Adrenal gland (tissue), 9 donors: ENCODE measurements at regions not wholly inside any gene's neighbourhood (a gene's known extent, or its start where the extent isn't known, plus 50 kb on each side); places are given as distances from the start of the nearest gene placed in this dataset.

Source experiments
- DNase-seq, 7 donors: peaks; one replicate each; pipeline ENCODE4 v3.0.0-alpha.2; 2019 to 2020
- H3K27ac ChIP-seq, 5 donors: fragments of 200-600 bp; sonication (generic) in 4 of 5; 1 replicate in 3 of 5; 2 replicates in 2 of 5; pipeline versions ENCODE4 v1.5.1 to v1.8.0; 2016 to 2020; ENCODE audit warnings: mild to moderate bottlenecking in 1 of 5
- H3K27me3 ChIP-seq: fragments of 200-600 bp; 2 replicates; pipeline ENCODE4 v1.8.0; 2021
- H3K36me3 ChIP-seq, 2 donors: fragments of 200-600 bp; replicated peaks in 1 of 2; 1 replicate in 1 of 2; 2 replicates in 1 of 2; pipeline versions ENCODE4 v1.5.1 to v1.8.0; 2018 to 2022
- H3K4me1 ChIP-seq, 2 donors: fragments of 200-600 bp; replicated peaks in 1 of 2; 1 replicate in 1 of 2; 2 replicates in 1 of 2; pipeline versions ENCODE4 v1.5.1 to v1.8.0; 2018 to 2021
- H3K4me3 ChIP-seq, 4 donors: fragments of 200-600 bp; sonication (generic) in 3 of 4; one replicate each; pipeline ENCODE4 v1.5.1; 2016 to 2018
- H3K9me3 ChIP-seq, 3 donors: fragments of 200-600 bp; sonication (generic) in 1 of 3; replicated peaks in 1 of 3; 1 replicate in 2 of 3; 2 replicates in 1 of 3; pipeline versions ENCODE4 v1.5.1 to v1.8.0; 2016 to 2021
- POLR2A ChIP-seq, 2 donors: fragments of 450-650 bp; IDR thresholded peaks; one replicate each; pipeline ENCODE4 v1.6.1; 2017; ENCODE audit warnings: antibody characterized with exemption in 2 of 2, mild to moderate bottlenecking in 2 of 2, moderate library complexity in 1 of 2
- WGBS, 4 donors: extraction: QIAGEN DNeasy Blood & Tissue Kit in 2 of 4; methylation state at CpG; one replicate each; pipeline versions ENCODE4 v1.1.5 to v1.1.7; 2013 to 2017; 5-methylcytosine and 5-hydroxymethylcytosine counted together
- intact Hi-C, 2 donors: fragments of 100-400 bp; cut with DNase I; formaldehyde crosslinking; loops; one replicate each; pipeline versions ENCODE4 v1.14.1 to v1.15.0; 2022 to 2023
- TF ChIP-seq, protein P1 (sequence below), 6 experiments: fragments of 450-650 bp in 4 of 6; fragments of 200-600 bp in 2 of 6; sonication (generic) in 1 of 6; IDR thresholded peaks; 1 replicate in 5 of 6; 2 replicates in 1 of 6; pipeline versions ENCODE4 v1.5.1 to v1.8.0; 2016 to 2021; ENCODE audit warnings: antibody characterized with exemption in 6 of 6, mild to moderate bottlenecking in 2 of 6, moderate library complexity in 1 of 6
- donor health status: healthy with polysubstance abuse.
- donor health status: Bipolar disorder and iron deficiency.
- donor health status: DM: yes; HTN: yes; CAD: no.
- donor health status: DM: no; HTN: no; CAD: no.
- donor health status: DM: no; HTN: no; CAD: no.

DNA sequence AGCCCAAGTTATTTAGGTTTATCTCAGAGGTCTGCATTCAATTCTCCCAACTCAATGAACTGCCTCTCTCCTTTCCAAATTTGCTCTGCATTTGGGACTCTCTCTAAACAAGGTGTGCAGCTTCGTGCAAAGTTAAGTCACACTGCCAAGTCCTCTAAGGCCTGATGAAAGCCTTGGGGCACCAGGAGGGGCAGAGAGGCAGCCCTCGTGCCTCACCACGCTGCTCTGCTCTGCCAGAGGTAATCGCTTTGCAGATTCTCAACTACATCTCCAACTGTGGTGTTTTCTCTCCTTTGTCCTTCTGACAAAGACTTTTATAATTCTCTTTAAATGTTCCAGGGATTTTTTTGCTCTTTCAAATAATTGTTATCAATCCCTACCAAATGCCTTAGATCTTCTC, 283.0 kb downstream of the MEIS1 start:
- DNase-seq = no peak
- Histone ChIP-seq H3K27me3 (no peaks in the 10 kb centered on the region), H3K4me1 (no peaks in the 10 kb centered on the region), H3K9me3 (no peaks in the 10 kb centered on the region), H3K27ac (no peak overlapping the region), H3K4me3 (no peak overlapping the region), H3K36me3 (no peaks in the 10 kb centered on the region)
- 83 to 94% (median 90%) methylated on average over 4 of the region's 4 CpGs for WGBS, 4 donors
- TF ChIP-seq POLR2A (IDR thresholded peaks at IDR 0.05) = no peak
- TF ChIP-seq, protein P1, sequence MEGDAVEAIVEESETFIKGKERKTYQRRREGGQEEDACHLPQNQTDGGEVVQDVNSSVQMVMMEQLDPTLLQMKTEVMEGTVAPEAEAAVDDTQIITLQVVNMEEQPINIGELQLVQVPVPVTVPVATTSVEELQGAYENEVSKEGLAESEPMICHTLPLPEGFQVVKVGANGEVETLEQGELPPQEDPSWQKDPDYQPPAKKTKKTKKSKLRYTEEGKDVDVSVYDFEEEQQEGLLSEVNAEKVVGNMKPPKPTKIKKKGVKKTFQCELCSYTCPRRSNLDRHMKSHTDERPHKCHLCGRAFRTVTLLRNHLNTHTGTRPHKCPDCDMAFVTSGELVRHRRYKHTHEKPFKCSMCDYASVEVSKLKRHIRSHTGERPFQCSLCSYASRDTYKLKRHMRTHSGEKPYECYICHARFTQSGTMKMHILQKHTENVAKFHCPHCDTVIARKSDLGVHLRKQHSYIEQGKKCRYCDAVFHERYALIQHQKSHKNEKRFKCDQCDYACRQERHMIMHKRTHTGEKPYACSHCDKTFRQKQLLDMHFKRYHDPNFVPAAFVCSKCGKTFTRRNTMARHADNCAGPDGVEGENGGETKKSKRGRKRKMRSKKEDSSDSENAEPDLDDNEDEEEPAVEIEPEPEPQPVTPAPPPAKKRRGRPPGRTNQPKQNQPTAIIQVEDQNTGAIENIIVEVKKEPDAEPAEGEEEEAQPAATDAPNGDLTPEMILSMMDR (IDR thresholded peaks at IDR 0.05) = no peak
- intact Hi-C loops = no loop called here

DNA sequence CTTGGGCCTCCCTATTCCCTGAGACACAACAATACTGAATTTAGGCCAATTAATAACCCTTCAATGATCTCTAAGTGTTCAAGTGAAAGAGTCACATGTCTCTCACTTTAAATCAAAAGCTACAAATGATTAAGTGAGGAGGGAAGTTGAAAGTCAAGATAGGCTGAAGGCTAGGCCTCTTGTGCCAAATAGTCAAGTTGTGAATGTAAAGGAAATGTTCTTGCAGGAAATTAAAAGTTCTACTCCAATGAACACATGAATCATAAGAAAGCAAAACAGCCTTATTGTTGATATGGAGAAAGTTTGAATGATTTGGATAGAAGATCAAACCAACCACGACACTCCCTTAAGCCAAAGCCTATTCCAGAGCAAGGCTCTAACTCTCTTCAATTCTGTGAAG, 286.9 kb downstream of the MEIS1 start:
- intact Hi-C loops = no loop called here
- no peaks in the 10 kb centered on the region for H3K36me3 ChIP-seq
- no peak for TF ChIP-seq POLR2A (IDR thresholded peaks at IDR 0.05)
- TF ChIP-seq, protein P1 (IDR thresholded peaks at IDR 0.05) = no peak
- H3K27me3 ChIP-seq = no peaks in the 10 kb centered on the region
- H3K4me3 ChIP-seq = no peak overlapping the region
- 85 to 92% (median 90%) methylated on average over 1 of the region's 1 CpG for WGBS, 4 donors
- no peaks in the 10 kb centered on the region for H3K4me1 ChIP-seq
- no peak for DNase-seq
- H3K27ac ChIP-seq = no peak overlapping the region
- H3K9me3 ChIP-seq = no peaks in the 10 kb centered on the region

DNA sequence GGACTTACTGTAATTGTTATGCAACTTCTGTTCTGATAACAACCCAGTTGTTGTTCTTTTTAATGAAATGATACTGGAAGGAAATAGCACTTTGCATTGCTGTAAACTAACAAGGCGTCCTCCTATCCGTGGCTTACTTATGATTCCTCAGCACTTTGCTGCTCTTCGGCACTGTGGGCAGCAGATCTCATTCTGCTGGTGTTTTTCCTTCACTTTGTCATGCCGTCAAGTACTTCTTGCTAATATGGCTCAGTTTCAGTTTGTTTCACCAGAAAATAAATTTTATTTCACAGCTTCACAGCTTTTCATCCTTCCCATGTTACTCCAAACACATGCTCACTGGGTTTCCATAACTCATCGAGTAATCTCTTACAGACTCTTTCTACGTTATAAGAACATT, 289.3 kb downstream of the MEIS1 start:
- H3K4me3 ChIP-seq = no peak overlapping the region
- DNase-seq = no peak
- no peaks in the 10 kb centered on the region for H3K27me3 ChIP-seq
- intact Hi-C loops = no loop called here
- TF ChIP-seq, protein P1 (IDR thresholded peaks at IDR 0.05) = no peak
- TF ChIP-seq POLR2A (IDR thresholded peaks at IDR 0.05) = no peak
- H3K36me3 ChIP-seq = no peaks in the 10 kb centered on the region
- H3K27ac ChIP-seq = no peak overlapping the region
- WGBS, 4 donors = 71 to 86% (median 81%) methylated on average over 6 of the region's 6 CpGs
- no peaks in the 10 kb centered on the region for H3K9me3 ChIP-seq
- H3K4me1 ChIP-seq = no peaks in the 10 kb centered on the region

DNA sequence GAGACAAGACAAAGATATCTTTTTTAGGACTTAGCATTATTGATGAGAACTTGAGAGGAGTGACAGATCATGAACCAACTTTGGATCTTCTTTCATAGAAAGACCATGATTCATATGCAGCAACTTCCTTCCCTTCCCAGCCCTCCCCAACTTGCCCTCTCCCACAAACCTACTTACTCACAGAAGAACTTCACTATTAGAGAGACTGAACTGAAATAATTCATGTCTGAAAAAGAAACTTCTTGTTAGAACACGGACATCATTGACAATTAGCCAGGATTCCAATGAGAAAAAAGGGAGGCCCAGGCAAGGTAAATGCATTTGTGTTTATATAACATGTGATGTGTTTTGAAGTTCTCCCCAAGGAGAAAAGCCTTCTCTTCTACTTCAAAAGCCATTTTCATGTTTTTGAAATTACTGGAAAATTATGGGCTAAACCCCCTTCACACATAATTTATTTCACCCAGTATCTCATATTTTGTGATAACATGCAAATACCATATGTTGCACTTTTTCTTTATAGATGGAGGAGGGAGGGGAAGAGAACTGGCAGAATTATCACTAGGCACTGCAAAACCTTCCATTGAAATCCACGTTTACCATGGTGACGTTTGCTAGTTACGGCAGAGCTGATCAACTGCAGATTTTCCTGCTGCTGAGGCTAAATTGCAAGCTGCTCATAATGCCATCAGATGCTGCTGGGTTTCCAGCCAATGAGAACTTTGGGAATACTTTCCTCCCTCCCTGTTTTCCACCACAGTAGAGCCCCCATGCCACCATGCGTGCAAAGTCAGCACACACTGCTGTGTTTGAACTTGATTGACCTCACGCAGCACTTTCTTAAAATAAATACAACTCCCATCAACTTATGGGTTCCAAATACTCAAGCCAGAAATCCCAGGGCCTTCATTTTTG, 294.7 kb downstream of the MEIS1 start:
- TF ChIP-seq, protein P1 (IDR thresholded peaks at IDR 0.05) = no peak
- TF ChIP-seq POLR2A (IDR thresholded peaks at IDR 0.05) = no peak
- intact Hi-C loops = no loop called here
- Histone ChIP-seq H3K27ac (no peak overlapping the region), H3K36me3 (no peaks in the 10 kb centered on the region), H3K4me3 (no peak overlapping the region), H3K9me3 (no peaks in the 10 kb centered on the region), H3K4me1 (no peaks in the 10 kb centered on the region), H3K27me3 (no peaks in the 10 kb centered on the region)
- 78 to 85% (median 82%) methylated on average over 6 of the region's 6 CpGs for WGBS, 4 donors
- no peak for DNase-seq
